GM12892 (cell line): ENCODE measurements at regions not wholly inside any gene's neighbourhood (a gene's known extent, or its start where the extent isn't known, plus 50 kb on each side); places are given as distances from the start of the nearest gene placed in this dataset.

Source experiments
- POLR2A ChIP-seq: IDR thresholded peaks from 2 replicates; pipeline ENCODE4 v1.6.1; 2011; ENCODE audit warnings: low read depth, low read length, control low read depth
- POLR2AphosphoS5 ChIP-seq: IDR thresholded peaks from 2 replicates; pipeline ENCODE4 v1.6.1; 2011; ENCODE audit warnings: low read depth, low read length, control low read depth

- TF ChIP-seq POLR2AphosphoS5 (no peak), POLR2A (no peak)
Measured at GRCh38 chr6:125667326-125667725, 82.1 kb upstream of the HEY2 start.
